Neuron (in vitro differentiated cells): ENCODE measurements at regions not wholly inside any gene's neighbourhood (a gene's known extent, or its start where the extent isn't known, plus 50 kb on each side); places are given as distances from the start of the nearest gene placed in this dataset.

Experiments
- H2AFZ ChIP-seq: one replicate; pipeline ENCODE4 v1.6.1; 2013; ENCODE audit warnings: low read depth, mild to moderate bottlenecking, inconsistent platforms, low read length, moderate library complexity
- H3K27me3 ChIP-seq: one replicate; pipeline ENCODE4 v1.6.1; 2013; ENCODE audit warnings: low read length; ENCODE audit not compliant: insufficient read depth
- H3K36me3 ChIP-seq: one replicate; pipeline ENCODE4 v1.6.1; 2013; ENCODE audit warnings: low read length; ENCODE audit not compliant: insufficient read depth
- H3K4me1 ChIP-seq: one replicate; pipeline ENCODE4 v1.6.1; 2013; ENCODE audit warnings: low read length; ENCODE audit not compliant: insufficient read depth
- H3K4me3 ChIP-seq: 2 replicates; pipeline ENCODE4 v1.5.1; 2013; ENCODE audit warnings: mild to moderate bottlenecking, low read length, moderate library complexity
- H3K9me3 ChIP-seq: one replicate; pipeline ENCODE4 v1.6.1; 2013; ENCODE audit warnings: low read length

- Histone ChIP-seq H3K4me3 (no peak overlapping the region), H3K4me1 (no peaks in the 10 kb centered on the region), H3K9me3 (no peaks in the 10 kb centered on the region), H3K36me3 (no peaks in the 10 kb centered on the region), H3K27me3 (no peaks in the 10 kb centered on the region), H2AFZ (no peak overlapping the region)
Observed at GRCh38 chr17:72361892-72362291, 241.1 kb downstream of the SOX9 start.

GRCh38 chr17:72362376-72363088 is 241.7 kb downstream of the SOX9 start:
- Histone ChIP-seq H2AFZ (no peak overlapping the region), H3K4me1 (no peaks in the 10 kb centered on the region), H3K27me3 (no peaks in the 10 kb centered on the region), H3K36me3 (no peaks in the 10 kb centered on the region), H3K4me3 (no peak overlapping the region), H3K9me3 (no peaks in the 10 kb centered on the region)

GRCh38 chr17:72363089-72363610 is 242.3 kb downstream of the SOX9 start:
- Histone ChIP-seq H2AFZ (no peak overlapping the region), H3K4me1 (no peaks in the 10 kb centered on the region), H3K4me3 (no peak overlapping the region), H3K9me3 (no peaks in the 10 kb centered on the region), H3K27me3 (no peaks in the 10 kb centered on the region), H3K36me3 (no peaks in the 10 kb centered on the region)

- Histone ChIP-seq H3K36me3 (no peaks in the 10 kb centered on the region), H3K4me3 (no peak overlapping the region), H3K4me1 (no peaks in the 10 kb centered on the region), H3K27me3 (no peaks in the 10 kb centered on the region), H2AFZ (no peak overlapping the region), H3K9me3 (no peaks in the 10 kb centered on the region)
Observed at GRCh38 chr17:72365857-72366414, 245.1 kb downstream of the SOX9 start.

- Histone ChIP-seq H2AFZ (no peak overlapping the region), H3K4me1 (no peaks in the 10 kb centered on the region), H3K36me3 (no peaks in the 10 kb centered on the region), H3K4me3 (no peak overlapping the region), H3K9me3 (no peaks in the 10 kb centered on the region), H3K27me3 (no peaks in the 10 kb centered on the region)
Observed at GRCh38 chr17:72366626-72367025, 245.8 kb downstream of the SOX9 start.

- no peak overlapping the region for H3K4me3 ChIP-seq
- H3K27me3 ChIP-seq: no peaks in the 10 kb centered on the region
- no peaks in the 10 kb centered on the region for H3K36me3 ChIP-seq
- H3K4me1 ChIP-seq: no peaks in the 10 kb centered on the region
- no peaks in the 10 kb centered on the region for H3K9me3 ChIP-seq
- H2AFZ ChIP-seq: no peak overlapping the region
Observed at GRCh38 chr17:72368191-72368590, 247.4 kb downstream of the SOX9 start.

GRCh38 chr17:72369366-72369765 is 248.5 kb downstream of the SOX9 start:
- Histone ChIP-seq H3K36me3 (no peaks in the 10 kb centered on the region), H2AFZ (no peak overlapping the region), H3K4me3 (no peak overlapping the region), H3K4me1 (no peaks in the 10 kb centered on the region), H3K9me3 (no peaks in the 10 kb centered on the region), H3K27me3 (no peaks in the 10 kb centered on the region)

- Histone ChIP-seq H3K36me3 (no peaks in the 10 kb centered on the region), H3K27me3 (no peaks in the 10 kb centered on the region), H3K4me3 (no peak overlapping the region), H3K9me3 (no peaks in the 10 kb centered on the region), H3K4me1 (no peaks in the 10 kb centered on the region), H2AFZ (no peak overlapping the region)
Observed at GRCh38 chr17:72370819-72371218, 250.0 kb downstream of the SOX9 start.

- H3K9me3 ChIP-seq: no peaks in the 10 kb centered on the region
- H3K36me3 ChIP-seq: no peaks in the 10 kb centered on the region
- H3K27me3 ChIP-seq: no peaks in the 10 kb centered on the region
- H3K4me3 ChIP-seq: no peak overlapping the region
- no peaks in the 10 kb centered on the region for H3K4me1 ChIP-seq
- no peak overlapping the region for H2AFZ ChIP-seq
Observed at GRCh38 chr17:72372185-72372584, 251.4 kb downstream of the SOX9 start.

- H3K4me1 ChIP-seq: no peaks in the 10 kb centered on the region
- H3K4me3 ChIP-seq: no peak overlapping the region
- H3K9me3 ChIP-seq: no peaks in the 10 kb centered on the region
- H3K27me3 ChIP-seq: no peaks in the 10 kb centered on the region
- H2AFZ ChIP-seq: no peak overlapping the region
- H3K36me3 ChIP-seq: no peaks in the 10 kb centered on the region
Observed at GRCh38 chr17:72373910-72374741, 253.3 kb downstream of the SOX9 start.

- Histone ChIP-seq H3K9me3 (no peaks in the 10 kb centered on the region), H3K27me3 (no peaks in the 10 kb centered on the region), H3K4me3 (no peak overlapping the region)
Observed at GRCh38 chr17:72376526-72377345, 255.9 kb downstream of the SOX9 start.

GRCh38 chr17:72378414-72379390 is 257.9 kb downstream of the SOX9 start:
- H3K36me3 ChIP-seq: no peaks in the 10 kb centered on the region
- no peaks in the 10 kb centered on the region for H3K27me3 ChIP-seq
- no peak overlapping the region for H3K4me3 ChIP-seq
- H3K4me1 ChIP-seq: peaks cover 2% of the 10 kb centered on the region
- no peaks in the 10 kb centered on the region for H3K9me3 ChIP-seq
- H2AFZ ChIP-seq: no peak overlapping the region

More at GRCh38 chr17:72376526-72377345, 255.9 kb downstream of the SOX9 start:
- no peaks in the 10 kb centered on the region for H3K4me1 ChIP-seq
- no peak overlapping the region for H2AFZ ChIP-seq
- no peaks in the 10 kb centered on the region for H3K36me3 ChIP-seq
